Smooth muscle cell (in vitro differentiated cells): ENCODE measurements at regions not wholly inside any gene's neighbourhood (a gene's known extent, or its start where the extent isn't known, plus 50 kb on each side); places are given as distances from the start of the nearest gene placed in this dataset.
A peak's percentile ranks its signal among the peaks of the same experiment; 100 is the strongest.

Experiments
- DNase-seq: peaks from one replicate; lab custom pipeline; 2025; ENCODE audit not compliant: unreplicated experiment; lab: John Stamatoyannopoulos, UW
- H2AFZ ChIP-seq: fragments of 200-600 bp; sonication (generic); 2 replicates; pipeline ENCODE4 v1.6.0; 2016; ENCODE audit warnings: antibody characterized with exemption, low read depth, mild to moderate bottlenecking
- H3F3A ChIP-seq: fragments of 200-600 bp; sonication (generic); 2 replicates; pipeline ENCODE4 v1.6.0; 2017; ENCODE audit warnings: antibody characterized with exemption, low read depth
- H3K27ac ChIP-seq: fragments of 200-600 bp; sonication (generic); 2 replicates; pipeline ENCODE4 v1.5.1; 2016; ENCODE audit warnings: low read depth, mild to moderate bottlenecking
- H3K27me3 ChIP-seq: fragments of 200-600 bp; sonication (generic); 2 replicates; pipeline ENCODE4 v1.6.1; 2016; ENCODE audit warnings: low read depth, mild to moderate bottlenecking
- H3K36me3 ChIP-seq: fragments of 200-600 bp; sonication (generic); 2 replicates; pipeline ENCODE4 v1.5.1; 2016; ENCODE audit warnings: low read depth
- H3K4me1 ChIP-seq: fragments of 200-600 bp; sonication (generic); 2 replicates; pipeline ENCODE4 v1.5.1; 2016; ENCODE audit warnings: low read depth
- H3K4me2 ChIP-seq: fragments of 200-600 bp; sonication (generic); 2 replicates; pipeline ENCODE4 v1.6.0; 2016; ENCODE audit warnings: mild to moderate bottlenecking
- H3K4me3 ChIP-seq: fragments of 200-600 bp; sonication (generic); 2 replicates; pipeline ENCODE4 v1.5.1; 2016; ENCODE audit warnings: mild to moderate bottlenecking
- H3K79me2 ChIP-seq: fragments of 200-600 bp; sonication (generic); 2 replicates; pipeline ENCODE4 v1.6.0; 2016; ENCODE audit warnings: low read depth, mild to moderate bottlenecking
- H3K9ac ChIP-seq: fragments of 200-600 bp; sonication (generic); 2 replicates; pipeline ENCODE4 v1.6.0; 2016; ENCODE audit warnings: low read depth
- H3K9me3 ChIP-seq: fragments of 200-600 bp; sonication (generic); replicated peaks from 2 replicates; pipeline ENCODE4 v1.5.1; 2016; ENCODE audit warnings: low read depth
- H4K20me1 ChIP-seq: fragments of 200-600 bp; sonication (generic); 2 replicates; pipeline ENCODE4 v1.6.0; 2016; ENCODE audit warnings: low read depth
- CTCF ChIP-seq: fragments of 200-600 bp; sonication (generic); IDR thresholded peaks from 2 replicates; pipeline ENCODE4 v1.5.1; 2017; ENCODE audit warnings: borderline replicate concordance, mild to moderate bottlenecking, antibody characterized with exemption; ENCODE audit not compliant: insufficient read depth, poor library complexity, severe bottlenecking
- WGBS: methylation state at CpG from one replicate; pipeline ENCODE4 v1.1.7; 2016; ENCODE audit warnings: low lambda C conversion rate; 5-methylcytosine and 5-hydroxymethylcytosine counted together

GRCh38 chr14:101181446-101182313 is 278.2 kb upstream of the RTL1 start:
- 91% methylated on average over 6 of the region's 6 CpGs for WGBS
- H3K27ac ChIP-seq: no peak overlapping the region
- no peaks in the 10 kb centered on the region for H3K27me3 ChIP-seq
- no peak overlapping the region for H3K4me2 ChIP-seq
- no peaks in the 10 kb centered on the region for H3K36me3 ChIP-seq
- H3K9me3 ChIP-seq: no peaks in the 10 kb centered on the region
- H3K79me2 ChIP-seq: no peaks in the 10 kb centered on the region
- peaks cover 10% of the 10 kb centered on the region for H3K4me1 ChIP-seq
- no peaks in the 10 kb centered on the region for H3F3A ChIP-seq
- DNase-seq: no peak
- H4K20me1 ChIP-seq: no peaks in the 10 kb centered on the region
- H3K9ac ChIP-seq: no peak overlapping the region
- no peak overlapping the region for H3K4me3 ChIP-seq
- no peak for TF ChIP-seq CTCF
- H2AFZ ChIP-seq: no peak overlapping the region

GRCh38 chr14:101182476-101182875 is 279.0 kb upstream of the RTL1 start:
- 67% methylated on average over 5 of the region's 5 CpGs for WGBS
- no peak for DNase-seq
- no peak overlapping the region for H3K27ac ChIP-seq
- H3K79me2 ChIP-seq: no peaks in the 10 kb centered on the region
- H3K4me2 ChIP-seq: no peak overlapping the region
- peaks cover 10% of the 10 kb centered on the region for H3K4me1 ChIP-seq
- no peaks in the 10 kb centered on the region for H4K20me1 ChIP-seq
- no peak overlapping the region for H3K4me3 ChIP-seq
- H3K36me3 ChIP-seq: no peaks in the 10 kb centered on the region
- H3K27me3 ChIP-seq: no peaks in the 10 kb centered on the region
- no peaks in the 10 kb centered on the region for H3F3A ChIP-seq
- no peak overlapping the region for H3K9ac ChIP-seq
- no peak overlapping the region for H2AFZ ChIP-seq
- TF ChIP-seq CTCF: no peak
- H3K9me3 ChIP-seq: no peaks in the 10 kb centered on the region

GRCh38 chr14:101183376-101184103 is 280.0 kb upstream of the RTL1 start:
- WGBS: 45% methylated on average over 23 of the region's 23 CpGs

More at GRCh38 chr14:101183376-101184103, 280.0 kb upstream of the RTL1 start:
- no peaks in the 10 kb centered on the region for H3K79me2 ChIP-seq
- H3K4me3 ChIP-seq: no peak overlapping the region
- H3K9ac ChIP-seq: no peak overlapping the region
- no peak overlapping the region for H3K27ac ChIP-seq
- H3F3A ChIP-seq: no peaks in the 10 kb centered on the region
- H3K4me1 ChIP-seq: peaks cover 6% of the 10 kb centered on the region
- peak; percentile 18 for DNase-seq
- H3K9me3 ChIP-seq: no peaks in the 10 kb centered on the region
- H4K20me1 ChIP-seq: no peaks in the 10 kb centered on the region
- peak; percentile 61 for TF ChIP-seq CTCF
- H3K4me2 ChIP-seq: peak overlapping the region; percentile 44
- no peaks in the 10 kb centered on the region for H3K36me3 ChIP-seq
- H2AFZ ChIP-seq: no peak overlapping the region
- H3K27me3 ChIP-seq: no peaks in the 10 kb centered on the region
